C4-2B (cell line): ENCODE measurements at regions not wholly inside any gene's neighbourhood (a gene's known extent, or its start where the extent isn't known, plus 50 kb on each side); places are given as distances from the start of the nearest gene placed in this dataset.

Experiments used
- ZFX ChIP-seq: fragments of 450-650 bp; IDR thresholded peaks from 2 replicates; pipeline ENCODE4 v1.6.1; 2017
- TF ChIP-seq, protein P1 (sequence below): fragments of 450-650 bp; conservative IDR thresholded peaks from 2 replicates; pipeline ENCODE4 v1.5.1; 2017; ENCODE audit warnings: mild to moderate bottlenecking

GRCh38 chr1:234898455-234899033 is 230.1 kb downstream of the TOMM20 start:
- TF ChIP-seq, protein P1, sequence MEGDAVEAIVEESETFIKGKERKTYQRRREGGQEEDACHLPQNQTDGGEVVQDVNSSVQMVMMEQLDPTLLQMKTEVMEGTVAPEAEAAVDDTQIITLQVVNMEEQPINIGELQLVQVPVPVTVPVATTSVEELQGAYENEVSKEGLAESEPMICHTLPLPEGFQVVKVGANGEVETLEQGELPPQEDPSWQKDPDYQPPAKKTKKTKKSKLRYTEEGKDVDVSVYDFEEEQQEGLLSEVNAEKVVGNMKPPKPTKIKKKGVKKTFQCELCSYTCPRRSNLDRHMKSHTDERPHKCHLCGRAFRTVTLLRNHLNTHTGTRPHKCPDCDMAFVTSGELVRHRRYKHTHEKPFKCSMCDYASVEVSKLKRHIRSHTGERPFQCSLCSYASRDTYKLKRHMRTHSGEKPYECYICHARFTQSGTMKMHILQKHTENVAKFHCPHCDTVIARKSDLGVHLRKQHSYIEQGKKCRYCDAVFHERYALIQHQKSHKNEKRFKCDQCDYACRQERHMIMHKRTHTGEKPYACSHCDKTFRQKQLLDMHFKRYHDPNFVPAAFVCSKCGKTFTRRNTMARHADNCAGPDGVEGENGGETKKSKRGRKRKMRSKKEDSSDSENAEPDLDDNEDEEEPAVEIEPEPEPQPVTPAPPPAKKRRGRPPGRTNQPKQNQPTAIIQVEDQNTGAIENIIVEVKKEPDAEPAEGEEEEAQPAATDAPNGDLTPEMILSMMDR, result no peak
- no peak for TF ChIP-seq ZFX
